ENCODE measurements at regions not wholly inside any gene's neighbourhood (a gene's known extent, or its start where the extent isn't known, plus 50 kb on each side); places are given as distances from the start of the nearest gene placed in this dataset.

DNA sequence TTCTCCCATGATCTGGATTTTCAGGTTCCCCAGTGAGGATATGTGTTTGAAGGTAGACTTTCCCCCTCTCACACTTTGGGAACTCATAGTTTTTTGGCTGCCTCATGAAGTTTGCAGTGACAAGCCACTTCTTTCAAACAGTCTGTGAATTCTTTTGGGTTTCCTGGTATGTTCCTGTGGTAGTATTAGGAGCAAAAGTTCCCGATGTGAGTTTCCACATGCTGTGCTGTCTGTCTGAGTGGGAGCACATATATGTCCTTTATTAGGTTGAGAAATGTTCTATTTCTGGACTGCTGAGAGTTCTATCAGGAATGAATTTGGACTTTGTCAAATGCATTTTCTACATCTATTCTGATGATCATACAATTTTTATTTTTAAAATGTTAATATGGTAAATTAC, 273.2 kb upstream of the TARS1 start:
- ChIA-PET CTCF (interaction anchor here (1.3 to 2.0 kb wide), 2 partner anchors 123 to 133 kb away, joined by 4 to 14 read pairs; no protein-coding TSS in a partner anchor), POLR2A (no interaction called here)
- no TSS peak for BruUV-seq (replicated peaks)
- Histone ChIP-seq H3K9me3 (replicated peaks; ENCODE audit: control insufficient read depth, insufficient read depth, low read length) (no peaks in the 10 kb centered on the region), H2AFZ (ENCODE audit: low read depth, low read length) (no peak overlapping the region), H3K4me1 (ENCODE audit: control insufficient read depth, extremely low read depth, insufficient read depth, low read length) (no peaks in the 10 kb centered on the region), H3K9me1 (replicated peaks; ENCODE audit: control insufficient read depth, extremely low read depth, insufficient read depth, low read length) (no peaks in the 10 kb centered on the region), H3K4me3 (replicated peaks in 1 of 3; ENCODE audit: insufficient read depth in 1 of 3, low read depth in 1 of 3, low read length in 3 of 3) (no peak overlapping the region), H3K36me3 (ENCODE audit: control insufficient read depth in 2 of 2, extremely low read depth in 1 of 2, insufficient read depth in 2 of 2, low read length in 2 of 2) (no peaks in the 10 kb centered on the region), H3K27me3 (ENCODE audit: control insufficient read depth in 2 of 2, insufficient read depth in 2 of 2, low read length in 2 of 2) (no peaks in the 10 kb centered on the region), H3K79me2 (ENCODE audit: control insufficient read depth, insufficient read depth, low read length) (no peaks in the 10 kb centered on the region), H3K27ac (ENCODE audit: insufficient read depth, low read depth, low read length) (no peak overlapping the region), H3K4me2 (ENCODE audit: insufficient read depth, low read length) (no peak overlapping the region), H4K20me1 (replicated peaks; ENCODE audit: control insufficient read depth, extremely low read depth, insufficient read depth, low read length) (no peaks in the 10 kb centered on the region), H3K9ac (replicated peaks; ENCODE audit: extremely low read depth, insufficient read depth, low read length) (no peak overlapping the region)
- intact Hi-C loops (cut with micrococcal nuclease): loop anchor here (5.0 kb wide), 1 partner anchor 90 kb away; no protein-coding TSS in a partner anchor
- no peak for TF ChIP-seq MYC (IDR thresholded peaks at IDR 0.05; ENCODE audit: low read depth, low read length)
- no peak for TF ChIP-seq CTCF (IDR thresholded peaks at IDR 0.05; ENCODE audit: extremely low read depth in 1 of 2, insufficient read depth in 1 of 2, low read depth in 1 of 2, low read length in 2 of 2)
- no peak for TF ChIP-seq POLR2AphosphoS5 (IDR thresholded peaks at IDR 0.05; ENCODE audit: insufficient read depth, low read depth, low read length)
- TF ChIP-seq JUN (IDR thresholded peaks at IDR 0.05; ENCODE audit: borderline replicate concordance, insufficient read depth, insufficient read length, low read depth): no peak
- TF ChIP-seq EZH2 (IDR thresholded peaks at IDR 0.05; ENCODE audit: borderline replicate concordance, low read depth, low read length, severe bottlenecking): no peak
- TF ChIP-seq POLR2A (IDR thresholded peaks at IDR 0.05; ENCODE audit: low read depth, low read length): no peak
- no peak for TF ChIP-seq GATA2 (IDR thresholded peaks at IDR 0.05; ENCODE audit: insufficient read depth, insufficient read length, low read depth, low read length)
- TF ChIP-seq, protein P1, sequence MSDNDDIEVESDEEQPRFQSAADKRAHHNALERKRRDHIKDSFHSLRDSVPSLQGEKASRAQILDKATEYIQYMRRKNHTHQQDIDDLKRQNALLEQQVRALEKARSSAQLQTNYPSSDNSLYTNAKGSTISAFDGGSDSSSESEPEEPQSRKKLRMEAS (IDR thresholded peaks at IDR 0.05; ENCODE audit: insufficient read depth, insufficient read length): no peak
- TF ChIP-seq FOS (IDR thresholded peaks at IDR 0.05; ENCODE audit: borderline replicate concordance, insufficient read depth, low read length): no peak
- DNase-seq (ENCODE audit: low read depth, low spot score): no peak
- no peak for FAIRE-seq
- dilution Hi-C loops (cut with MboI; ENCODE audit: extremely low pct_ligation_motif_present, low sequenced_read_pairs): no loop called here

Measured in endothelial cell of umbilical vein (primary cell).